HCT116 (cell line): ENCODE measurements at regions not wholly inside any gene's neighbourhood (a gene's known extent, or its start where the extent isn't known, plus 50 kb on each side); places are given as distances from the start of the nearest gene placed in this dataset.

Experiments
- CTCF ChIP-seq, 3 experiments: fragments of 200-600 bp in 1 of 3; sonication (generic) in 1 of 3; IDR thresholded peaks in 2 of 3; conservative IDR thresholded peaks in 1 of 3; 2 replicates each; pipeline ENCODE4 v1.5.1; 2012 to 2017; ENCODE audit warnings: low read depth in 2 of 3, low read length in 2 of 3, antibody characterized with exemption in 1 of 3, borderline replicate concordance in 1 of 3, control low read depth in 1 of 3, mild to moderate bottlenecking in 1 of 3, mixed read lengths in 1 of 3, mixed run types in 1 of 3, moderate library complexity in 1 of 3; ENCODE audit not compliant: insufficient read depth in 1 of 3
- JUND ChIP-seq: IDR thresholded peaks from 2 replicates; pipeline ENCODE4 v1.6.1; 2012
- TF ChIP-seq, protein P1 (sequence below): IDR thresholded peaks from 2 replicates; pipeline ENCODE4 v1.6.1; 2012; ENCODE audit warnings: low read depth

DNA sequence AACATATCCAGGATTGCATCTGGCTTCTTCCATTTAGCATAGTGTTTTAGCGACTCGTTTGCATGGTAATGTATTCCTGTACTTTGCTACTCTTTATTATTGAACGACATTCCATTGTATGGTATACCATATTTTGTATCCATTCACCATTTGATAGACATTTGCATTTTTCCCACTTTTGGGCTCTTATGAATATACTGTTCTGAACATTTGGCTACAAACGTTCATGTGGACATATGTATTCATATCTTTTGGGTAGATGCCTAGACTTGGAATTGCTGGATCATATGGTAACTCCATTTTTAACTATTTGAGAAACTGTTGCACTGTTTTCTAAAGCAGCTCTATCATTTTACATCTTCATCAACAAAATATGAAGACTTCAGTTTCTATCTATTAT is 383.7 kb upstream of the AKR1E2 start:
- TF ChIP-seq CTCF (IDR thresholded peaks at IDR 0.05 in 2 of 3, conservative IDR thresholded peaks at IDR 0.05 in 1 of 3; ENCODE audit: borderline replicate concordance in 1 of 3, insufficient read depth in 1 of 3, low read depth in 2 of 3, low read length in 2 of 3) (no peak), JUND (no peak)
- TF ChIP-seq, protein P1, sequence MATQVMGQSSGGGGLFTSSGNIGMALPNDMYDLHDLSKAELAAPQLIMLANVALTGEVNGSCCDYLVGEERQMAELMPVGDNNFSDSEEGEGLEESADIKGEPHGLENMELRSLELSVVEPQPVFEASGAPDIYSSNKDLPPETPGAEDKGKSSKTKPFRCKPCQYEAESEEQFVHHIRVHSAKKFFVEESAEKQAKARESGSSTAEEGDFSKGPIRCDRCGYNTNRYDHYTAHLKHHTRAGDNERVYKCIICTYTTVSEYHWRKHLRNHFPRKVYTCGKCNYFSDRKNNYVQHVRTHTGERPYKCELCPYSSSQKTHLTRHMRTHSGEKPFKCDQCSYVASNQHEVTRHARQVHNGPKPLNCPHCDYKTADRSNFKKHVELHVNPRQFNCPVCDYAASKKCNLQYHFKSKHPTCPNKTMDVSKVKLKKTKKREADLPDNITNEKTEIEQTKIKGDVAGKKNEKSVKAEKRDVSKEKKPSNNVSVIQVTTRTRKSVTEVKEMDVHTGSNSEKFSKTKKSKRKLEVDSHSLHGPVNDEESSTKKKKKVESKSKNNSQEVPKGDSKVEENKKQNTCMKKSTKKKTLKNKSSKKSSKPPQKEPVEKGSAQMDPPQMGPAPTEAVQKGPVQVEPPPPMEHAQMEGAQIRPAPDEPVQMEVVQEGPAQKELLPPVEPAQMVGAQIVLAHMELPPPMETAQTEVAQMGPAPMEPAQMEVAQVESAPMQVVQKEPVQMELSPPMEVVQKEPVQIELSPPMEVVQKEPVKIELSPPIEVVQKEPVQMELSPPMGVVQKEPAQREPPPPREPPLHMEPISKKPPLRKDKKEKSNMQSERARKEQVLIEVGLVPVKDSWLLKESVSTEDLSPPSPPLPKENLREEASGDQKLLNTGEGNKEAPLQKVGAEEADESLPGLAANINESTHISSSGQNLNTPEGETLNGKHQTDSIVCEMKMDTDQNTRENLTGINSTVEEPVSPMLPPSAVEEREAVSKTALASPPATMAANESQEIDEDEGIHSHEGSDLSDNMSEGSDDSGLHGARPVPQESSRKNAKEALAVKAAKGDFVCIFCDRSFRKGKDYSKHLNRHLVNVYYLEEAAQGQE: no peak
